Right hindlimb (tissue), 1 donor: ENCODE measurements at regions not wholly inside any gene's neighbourhood (a gene's known extent, or its start where the extent isn't known, plus 50 kb on each side); places are given as distances from the start of the nearest gene placed in this dataset.
"Not testable (repeated sequence)": the region's sequence is repeated elsewhere in the genome, so short reads cannot be mapped to it uniquely, and the experiment has no call there.

Experiments used
- DNase-seq: peaks from one replicate; pipeline ENCODE4 v3.0.0-alpha.2; 2018

DNA sequence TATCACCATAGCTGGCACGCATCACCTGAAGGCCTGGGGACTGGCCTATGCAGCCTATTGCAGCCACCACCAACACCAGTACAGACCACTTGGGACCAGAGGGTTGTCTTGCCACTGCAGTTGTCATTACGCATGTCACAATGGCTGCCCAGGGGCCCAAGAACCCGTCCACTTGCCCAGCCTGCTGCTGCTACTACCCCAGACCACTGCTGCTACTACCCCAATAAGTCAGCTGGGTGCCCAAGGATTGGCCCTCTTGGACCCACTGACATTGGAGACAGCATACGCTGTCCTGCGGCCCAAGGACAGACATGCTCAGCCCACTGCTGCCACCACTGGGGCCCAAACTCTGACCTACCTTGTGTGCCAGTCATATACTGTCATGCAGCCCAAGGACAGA is 102.7 kb upstream of the OR9Q1 start:
- no peak for DNase-seq

DNA sequence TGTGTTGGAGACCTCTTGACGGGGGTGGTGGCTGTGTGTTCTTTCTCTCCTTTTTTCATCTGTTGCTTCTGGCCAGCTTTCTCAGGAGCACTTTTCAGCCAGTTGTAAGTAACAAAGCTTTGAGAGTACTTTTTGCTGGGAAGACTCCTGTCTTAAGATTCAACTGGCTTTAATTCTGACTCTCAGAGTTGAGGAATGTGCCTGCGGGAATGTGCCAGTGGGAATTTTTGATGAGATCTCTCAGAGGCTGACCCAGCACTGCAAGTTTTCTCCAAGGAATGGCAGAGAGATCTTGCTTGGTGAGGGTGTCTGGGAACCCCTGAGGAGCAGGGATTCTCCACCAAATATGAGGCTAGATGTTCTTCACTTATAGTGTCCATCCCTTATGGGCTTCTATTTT is 91.6 kb upstream of the OR9Q1 start:
- DNase-seq: no peak

DNA sequence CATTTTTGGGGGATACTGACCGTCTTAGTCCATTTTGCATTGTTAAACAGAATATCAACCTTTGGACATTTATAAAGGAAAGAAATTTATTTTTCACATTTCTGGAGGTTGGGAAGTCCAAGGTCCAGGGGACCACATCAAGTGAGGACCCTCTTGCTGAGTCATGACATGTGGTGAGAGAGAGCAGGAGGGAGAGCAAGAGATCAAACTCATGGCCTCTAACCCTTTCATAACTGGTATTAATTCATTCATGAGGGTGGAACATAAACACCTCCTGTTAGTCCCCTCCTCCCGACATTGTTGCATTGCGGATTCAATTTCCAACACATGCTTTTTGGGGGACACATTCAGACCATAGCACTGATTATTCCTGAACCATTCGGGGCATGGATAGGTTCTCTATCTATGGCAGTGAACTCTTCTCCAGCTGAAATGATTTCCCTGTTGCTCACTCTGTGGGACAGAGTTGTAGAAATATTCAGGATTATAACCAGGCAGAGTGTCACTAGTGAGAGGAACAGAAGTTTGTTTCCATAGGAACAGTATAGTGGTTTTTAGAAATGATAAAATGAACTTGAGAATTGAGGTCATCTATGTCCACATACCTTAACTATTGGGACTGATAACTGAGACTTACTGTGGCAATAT is 88.2 kb upstream of the OR9Q1 start:
- no peak for DNase-seq

DNA sequence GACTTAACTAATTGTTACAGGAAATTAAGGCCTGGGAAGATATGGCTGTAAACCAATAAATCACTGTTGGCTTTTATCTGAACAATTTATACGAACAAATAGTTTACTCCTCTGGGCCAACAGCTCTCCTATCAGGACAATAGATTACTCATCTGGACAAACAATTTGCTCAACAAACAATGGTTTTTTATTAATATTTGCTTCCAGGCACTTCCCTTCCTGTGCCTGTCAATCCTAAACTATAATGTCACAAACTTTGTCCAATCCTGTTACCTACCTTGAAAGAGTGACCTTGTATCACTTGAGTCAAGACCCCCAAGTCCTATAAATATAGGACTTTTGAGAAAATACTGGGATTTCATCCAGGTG is 87.6 kb upstream of the OR9Q1 start:
- no peak for DNase-seq

DNA sequence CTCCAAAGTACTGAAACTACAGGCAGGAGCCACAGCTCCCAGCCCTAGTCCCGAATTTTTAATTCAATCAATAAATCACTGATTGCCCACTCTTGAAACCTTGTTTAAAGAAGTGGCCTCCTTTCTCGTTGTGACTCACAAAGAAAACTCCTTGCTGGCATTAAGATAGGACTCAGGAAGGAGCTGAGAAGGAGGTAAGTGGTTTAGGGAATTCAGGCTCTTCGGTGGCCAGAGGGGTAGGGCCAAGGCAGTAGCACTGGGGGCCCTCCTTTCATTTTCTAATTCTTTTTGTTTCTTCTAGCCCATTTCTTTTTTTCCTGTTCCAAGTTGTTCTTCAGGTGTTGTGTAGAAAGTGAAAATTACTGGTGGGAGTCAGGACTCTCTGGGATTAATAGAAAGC is 86.2 kb upstream of the OR9Q1 start:
- DNase-seq: no peak

DNA sequence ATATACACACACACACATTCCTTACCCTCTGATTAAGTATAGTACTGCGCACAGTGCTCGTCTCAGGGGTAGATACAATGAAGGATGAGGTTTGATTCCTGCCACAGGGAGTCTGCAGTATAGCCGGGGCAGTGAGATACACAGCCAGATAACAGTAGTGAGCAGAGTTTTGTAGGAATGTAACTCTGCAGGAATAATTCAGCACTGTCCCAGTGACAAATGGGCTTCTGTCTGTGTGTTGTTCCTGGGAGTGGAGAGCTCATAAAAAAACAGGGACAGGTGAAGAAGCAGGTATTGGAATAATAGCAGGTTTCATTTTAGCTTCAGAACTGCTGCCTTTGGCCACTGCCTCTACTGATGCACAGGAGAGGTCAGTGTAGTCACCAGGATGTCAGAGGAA is 85.3 kb upstream of the OR9Q1 start:
- DNase-seq: no peak

DNA sequence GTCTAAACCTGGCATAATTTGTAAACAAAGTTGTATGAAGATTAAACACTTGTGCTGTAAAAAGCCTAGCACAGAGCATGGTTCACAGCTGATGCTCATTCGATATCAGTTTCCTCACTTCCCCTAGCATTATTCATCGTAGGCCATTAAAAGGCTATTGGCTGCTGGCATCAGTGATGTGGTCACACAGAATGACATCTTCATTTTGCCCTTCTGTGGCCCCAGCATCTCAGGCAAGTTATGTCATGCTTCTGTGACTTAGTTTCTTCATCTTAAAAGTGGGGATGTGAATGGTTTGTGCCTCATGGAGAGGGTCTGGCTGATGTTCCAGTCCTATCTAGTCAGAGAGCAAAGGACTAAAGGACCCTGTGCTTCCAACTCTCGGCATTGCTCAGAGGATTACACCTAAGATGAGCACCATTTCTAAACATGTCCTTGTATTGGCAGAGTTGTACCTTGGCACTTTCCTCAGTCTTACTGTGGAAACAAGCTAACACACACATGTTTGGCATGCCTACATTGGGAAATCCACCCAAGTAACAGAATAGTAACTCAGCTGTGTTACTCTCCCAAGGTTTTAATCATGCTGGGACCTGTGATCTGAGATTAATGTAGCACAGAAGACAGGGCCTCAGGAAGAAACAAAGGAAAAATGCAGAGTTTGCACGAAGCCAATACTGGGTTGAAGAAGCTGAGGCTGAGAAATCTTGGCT is 83.5 kb upstream of the OR9Q1 start:
- DNase-seq: no peak

DNA sequence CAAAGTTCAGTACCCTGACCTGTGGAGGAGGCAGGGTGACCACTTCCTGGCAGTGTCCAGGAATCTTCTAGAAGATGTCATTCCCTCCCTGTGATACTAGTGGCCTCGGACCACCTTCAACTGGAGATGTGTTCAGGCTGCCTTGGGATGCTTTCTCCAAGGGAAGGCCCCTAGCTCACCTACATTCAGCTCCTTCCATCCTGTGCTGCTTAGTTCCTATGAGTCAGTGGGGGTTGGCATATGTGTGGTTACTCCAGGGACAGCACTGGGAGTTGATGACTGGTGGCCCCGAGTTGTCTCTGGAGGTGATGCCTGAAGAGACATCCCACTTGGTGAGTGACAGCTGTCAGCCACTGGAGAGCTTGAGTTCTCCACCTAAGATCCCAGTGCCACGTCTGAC is 81.8 kb upstream of the OR9Q1 start:
- DNase-seq: no peak

DNA sequence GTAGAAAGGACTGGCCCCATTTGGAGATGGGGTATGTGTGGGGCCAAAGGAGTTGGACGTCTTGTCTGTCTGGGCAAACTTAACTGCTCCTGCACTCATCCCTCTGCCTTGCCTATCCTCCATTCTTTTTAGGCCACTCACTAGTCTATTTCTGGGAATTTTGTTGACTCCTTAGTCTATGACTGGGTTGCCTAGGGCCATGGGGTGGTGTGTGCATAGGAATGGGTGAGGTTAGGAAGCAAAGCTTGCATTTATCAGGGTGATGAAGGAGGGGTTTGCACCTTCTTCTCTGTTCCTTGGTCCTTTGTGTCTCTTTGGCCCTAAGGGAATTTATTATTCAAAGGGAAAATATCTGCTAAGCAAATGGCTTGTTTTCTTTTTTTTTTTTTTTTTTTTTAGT is 80.9 kb upstream of the OR9Q1 start:
- no peak for DNase-seq

DNA sequence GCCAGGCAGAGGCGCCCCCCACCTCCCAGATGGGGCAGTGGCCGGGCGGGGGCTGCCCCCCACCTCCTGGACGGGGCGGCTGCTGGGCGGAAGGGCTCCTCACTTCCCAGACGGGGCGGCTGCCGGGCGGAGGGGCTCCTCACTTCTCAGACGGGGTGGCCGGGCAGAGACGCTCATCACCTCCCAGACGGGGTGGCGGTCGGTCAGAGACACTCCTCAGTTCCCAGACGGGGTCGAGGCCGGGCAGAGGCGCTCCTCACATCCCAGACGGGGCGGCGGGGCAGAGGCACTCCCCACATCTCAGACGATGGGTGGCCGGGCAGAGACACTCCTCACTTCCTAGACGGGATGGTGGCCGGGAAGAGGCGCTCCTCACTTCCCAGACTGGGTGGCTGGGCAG is 79.9 kb upstream of the OR9Q1 start:
- not testable (repeated sequence) for DNase-seq

DNA sequence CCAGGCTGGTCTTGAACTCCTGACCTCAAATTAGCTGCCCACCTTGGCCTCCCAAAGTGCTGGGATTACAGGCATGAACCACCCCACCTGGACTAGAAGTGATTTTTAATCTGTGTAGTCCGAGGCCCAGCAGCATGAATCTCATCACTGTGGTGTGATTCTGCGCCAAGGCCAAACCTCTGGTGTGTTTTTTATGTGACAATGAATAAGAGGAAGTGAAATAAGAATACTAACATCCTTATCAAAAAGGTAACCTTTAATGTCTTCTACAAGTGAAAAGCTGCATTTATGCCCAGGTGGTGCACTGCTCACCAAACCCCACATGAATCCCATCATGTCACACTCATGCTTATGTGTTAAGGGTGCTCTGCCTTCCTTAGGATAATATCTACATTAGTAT is 77.1 kb upstream of the OR9Q1 start:
- no peak for DNase-seq

DNA sequence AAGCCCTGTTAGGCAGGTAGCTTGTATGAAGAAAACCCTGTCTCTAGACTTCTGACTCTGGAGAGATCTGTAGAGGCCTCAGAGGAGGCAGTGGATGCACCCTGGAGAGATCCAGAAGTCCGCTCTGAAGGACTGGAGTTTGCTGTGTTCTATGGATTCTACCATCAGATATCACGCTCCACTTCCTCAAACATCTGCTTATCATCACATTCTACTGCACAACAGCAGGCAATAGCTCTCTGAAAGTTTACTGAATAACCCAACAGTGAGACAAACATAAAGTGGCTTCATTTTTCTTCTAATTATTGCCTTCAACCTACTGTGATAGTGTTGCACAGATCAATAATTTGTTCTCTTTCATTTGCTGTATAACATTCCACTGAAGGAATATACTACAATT is 59.0 kb upstream of the OR9Q1 start:
- no peak for DNase-seq

DNA sequence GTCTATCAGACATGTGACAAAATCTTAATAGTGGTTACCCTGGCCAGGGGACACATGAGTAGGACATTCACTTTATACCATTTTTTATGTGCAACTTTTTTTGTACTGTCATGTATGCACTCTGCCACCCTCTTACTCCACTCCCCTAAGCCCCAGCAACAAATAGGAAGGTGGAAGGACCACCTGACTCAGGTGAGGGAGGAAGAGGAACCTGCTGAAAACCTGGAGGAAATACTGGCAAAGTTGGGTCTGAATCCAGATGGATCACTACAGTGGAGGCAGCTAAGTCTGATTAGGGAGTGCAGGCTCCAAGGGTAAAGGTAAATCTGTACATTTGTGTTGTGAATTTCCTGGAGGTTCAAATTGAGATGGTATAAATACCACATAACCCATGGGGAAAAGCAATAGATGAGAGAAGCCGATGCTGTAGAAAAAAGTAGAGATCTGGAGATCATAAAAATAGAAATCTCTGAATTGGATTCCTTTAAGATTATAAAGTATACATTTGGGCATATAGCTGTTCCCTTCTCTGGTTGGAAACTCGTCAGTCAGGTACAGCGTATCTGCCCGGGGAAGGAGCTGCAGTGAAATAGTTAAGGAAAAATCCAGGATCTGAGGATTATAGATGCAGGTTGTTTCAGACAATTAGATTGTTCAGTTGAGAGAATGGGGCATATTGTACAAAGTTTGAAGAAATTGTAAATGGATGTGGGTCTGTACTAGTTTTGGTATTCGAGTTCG is 52.2 kb upstream of the OR9Q1 start:
- no peak for DNase-seq

DNA sequence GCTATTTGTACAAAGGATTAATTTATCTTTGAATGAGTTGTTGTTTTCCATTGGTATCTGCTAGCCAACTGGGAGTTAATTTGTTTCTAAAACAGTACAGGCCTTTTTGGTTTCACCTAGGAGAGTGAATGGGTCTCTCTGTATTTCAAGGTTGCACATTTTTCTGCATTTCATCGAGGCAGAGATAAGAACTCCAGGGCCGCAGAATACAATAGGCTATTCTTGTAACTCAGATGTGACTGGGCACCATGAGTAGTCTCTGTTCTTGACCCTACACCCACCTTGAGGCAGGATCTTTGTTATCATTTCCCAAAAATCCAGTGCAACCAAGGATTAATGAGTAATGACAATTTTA is 51.7 kb upstream of the OR9Q1 start:
- no peak for DNase-seq
